Ammon's horn (tissue), 1 donor: ENCODE measurements at regions not wholly inside any gene's neighbourhood (a gene's known extent, or its start where the extent isn't known, plus 50 kb on each side); places are given as distances from the start of the nearest gene placed in this dataset.

Source experiments
- DNase-seq: peaks from one replicate; pipeline ENCODE4 v3.0.0-alpha.2; 2016; ENCODE audit warnings: low spot score

DNA sequence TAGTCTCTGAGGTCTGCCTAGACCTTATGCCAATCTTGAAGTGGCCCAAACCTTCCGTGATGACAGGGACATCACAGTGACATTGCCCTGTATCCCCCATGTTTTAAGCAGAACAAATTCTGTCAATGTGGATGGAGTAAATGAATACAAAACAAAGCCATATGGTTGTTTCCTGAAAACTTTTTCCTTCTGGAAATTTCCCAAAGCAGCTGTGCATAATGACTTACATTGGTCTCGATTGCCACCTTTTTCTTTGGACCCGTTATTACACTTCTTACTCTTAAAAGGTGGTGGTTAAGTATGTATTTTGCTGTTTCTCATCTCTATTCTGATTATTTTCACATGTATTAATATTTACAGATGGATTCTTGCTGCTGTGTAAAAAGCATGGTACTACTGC, 411.2 kb upstream of the KLF6 start:
- DNase-seq: no peak

GRCh38 chr10:4195213-4195612, 410.2 kb upstream of the KLF6 start:
- DNase-seq: no peak

- DNase-seq: no peak
Observed at GRCh38 chr10:4194231-4194630, 409.2 kb upstream of the KLF6 start.

GRCh38 chr10:4191894-4192293, 406.9 kb upstream of the KLF6 start:
- no peak for DNase-seq

DNA sequence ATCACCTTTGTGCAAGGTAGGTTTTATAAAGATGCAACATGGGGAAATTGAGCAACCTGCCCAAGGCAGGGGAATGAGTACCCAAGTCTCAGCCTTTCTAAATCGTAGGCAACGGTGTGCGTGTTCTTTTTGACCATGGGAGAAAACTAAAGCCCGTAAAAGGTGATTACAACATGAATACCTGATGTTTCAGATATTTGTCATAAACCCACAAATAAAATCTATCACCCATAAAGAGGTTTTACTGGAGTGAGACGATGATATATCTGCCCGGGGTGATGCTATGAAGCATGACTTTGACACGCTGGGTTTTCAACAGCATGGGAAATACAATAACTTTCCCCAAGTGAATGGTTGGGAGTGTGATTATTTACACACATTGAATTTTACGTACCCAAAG, 406.3 kb upstream of the KLF6 start:
- no peak for DNase-seq

DNA sequence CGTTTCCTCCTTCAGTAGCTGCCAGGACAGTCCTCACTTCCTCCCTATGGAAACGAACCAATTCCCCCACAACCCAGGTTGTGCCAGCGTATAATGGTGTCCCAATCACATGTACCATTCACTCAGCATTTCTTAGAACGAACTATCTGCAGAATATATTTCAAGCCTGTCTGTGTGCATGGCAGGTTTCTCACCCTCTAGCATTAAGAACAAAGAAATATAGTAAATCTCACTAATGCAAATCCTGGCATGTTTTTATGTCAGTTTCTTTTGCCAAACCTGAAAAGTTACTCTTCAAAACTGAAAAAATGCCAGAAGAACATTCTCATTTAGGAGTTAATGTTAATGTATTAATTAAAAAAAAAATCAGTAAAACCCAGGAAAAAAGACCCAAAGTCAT, 405.9 kb upstream of the KLF6 start:
- DNase-seq: peak; percentile 14

DNA sequence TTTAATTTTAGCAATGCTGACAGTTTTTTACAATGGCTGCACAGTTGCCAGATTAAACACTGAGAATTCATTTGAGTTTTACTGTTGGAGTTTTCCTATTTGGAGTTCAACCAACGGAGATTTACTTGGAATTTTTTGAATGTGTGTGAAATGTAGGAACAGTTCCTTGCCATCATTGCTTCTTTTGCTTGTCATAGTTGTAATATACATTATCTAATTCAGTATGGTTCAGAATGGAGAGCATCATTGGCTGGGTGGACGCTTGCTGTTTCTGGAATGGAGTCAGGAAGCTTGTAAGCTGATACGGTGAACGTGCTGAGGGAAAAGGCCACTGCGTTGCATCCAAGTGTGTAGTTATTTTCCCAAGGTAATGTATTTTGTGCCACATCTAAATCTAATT, 404.3 kb upstream of the KLF6 start:
- DNase-seq: no peak

DNA sequence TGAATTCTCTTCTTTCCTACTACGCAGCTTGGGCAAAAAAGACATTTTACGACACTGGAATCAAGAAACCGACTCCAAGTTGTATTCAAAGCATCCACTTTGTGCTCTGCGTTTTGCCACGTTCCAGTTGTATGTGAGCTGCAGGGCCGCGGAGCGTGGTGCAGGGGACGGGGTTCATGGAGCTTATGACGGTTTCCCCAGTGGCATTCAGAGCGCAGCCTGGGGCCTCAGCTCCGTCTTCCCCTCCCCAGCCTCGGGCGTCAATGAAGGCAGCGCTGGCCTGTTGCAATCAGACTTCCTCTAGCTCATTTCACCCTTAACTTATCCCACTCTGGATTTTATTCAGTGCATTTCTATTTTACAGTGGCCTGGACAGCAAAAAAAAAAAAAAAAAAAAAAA, 403.4 kb upstream of the KLF6 start:
- DNase-seq: no peak

DNA sequence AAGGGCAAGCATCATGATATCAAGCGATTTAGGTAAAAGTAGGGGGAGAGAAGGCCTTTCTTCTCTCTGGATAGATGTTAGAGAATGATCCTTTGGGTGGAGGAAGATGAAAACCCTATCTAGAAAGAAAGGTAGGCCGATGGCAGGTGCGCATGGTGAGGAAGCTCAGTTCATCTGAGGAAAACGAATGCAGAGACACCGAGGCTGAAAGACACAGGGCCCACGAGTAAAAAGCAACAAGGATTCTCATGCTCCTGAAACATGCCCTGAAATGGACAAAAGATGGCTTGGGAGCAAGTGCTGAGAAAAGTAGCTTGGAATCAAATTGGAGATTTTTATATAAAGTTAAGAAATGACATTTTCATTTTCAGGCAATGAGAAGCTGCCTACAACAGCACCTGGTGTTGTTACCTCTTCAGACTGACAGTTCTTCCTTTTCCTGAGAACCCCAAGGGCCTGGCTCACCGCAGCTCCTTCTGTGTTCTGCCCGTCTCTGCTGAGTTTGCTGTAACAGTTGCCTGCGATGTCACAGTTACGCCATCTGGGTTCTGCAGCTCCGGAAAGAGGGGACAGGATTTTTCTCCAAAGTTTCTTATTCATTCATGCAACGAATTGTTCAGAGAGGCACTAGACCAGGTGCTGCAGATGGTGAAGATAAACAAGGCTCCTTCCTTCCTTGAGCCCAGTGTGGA, 402.0 kb upstream of the KLF6 start:
- no peak for DNase-seq

GRCh38 chr10:4183761-4184261, 398.8 kb upstream of the KLF6 start:
- DNase-seq: no peak

- no peak for DNase-seq
Observed at GRCh38 chr10:4181621-4182049, 396.6 kb upstream of the KLF6 start.

GRCh38 chr10:4181081-4181480, 396.1 kb upstream of the KLF6 start:
- peak; percentile 27 for DNase-seq

GRCh38 chr10:4177791-4178190, 392.8 kb upstream of the KLF6 start:
- DNase-seq: no peak

- DNase-seq: no peak
Observed at GRCh38 chr10:4176500-4177281, 391.7 kb upstream of the KLF6 start.

- DNase-seq: no peak
Observed at GRCh38 chr10:4174197-4174596, 389.2 kb upstream of the KLF6 start.

DNA sequence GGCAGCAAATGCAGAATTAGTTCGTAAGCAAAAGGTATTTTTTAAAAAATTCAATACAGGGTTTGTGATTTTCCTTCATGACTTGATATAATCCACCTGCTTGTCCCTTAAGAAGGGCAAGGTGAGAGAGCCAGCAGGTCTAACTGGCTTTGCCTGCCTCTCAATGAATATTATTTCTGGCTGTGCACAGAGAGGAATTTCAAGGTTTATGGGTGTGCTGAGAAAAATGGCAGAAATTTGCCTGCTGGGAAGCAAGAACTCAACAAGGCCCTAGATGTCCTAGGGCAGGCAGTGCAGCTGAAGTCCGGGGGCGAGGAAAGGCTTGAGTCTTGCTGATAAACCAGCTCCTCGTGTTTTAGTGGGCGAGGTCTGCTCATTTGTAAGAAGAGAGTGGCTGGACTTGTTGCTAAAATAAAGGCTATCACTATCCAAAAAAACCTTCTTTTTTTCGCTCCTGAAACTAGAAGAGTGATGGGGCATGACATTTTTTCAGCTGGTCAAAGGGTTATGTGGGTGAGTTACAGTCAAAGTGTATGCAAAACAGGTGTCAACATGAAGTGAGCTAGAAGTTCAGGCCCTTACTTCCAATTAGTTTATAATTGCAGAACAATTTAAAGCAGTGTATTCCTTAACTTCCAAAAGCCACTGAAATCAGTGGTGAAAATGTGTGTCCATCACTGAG, 385.8 kb upstream of the KLF6 start:
- DNase-seq: no peak

DNA sequence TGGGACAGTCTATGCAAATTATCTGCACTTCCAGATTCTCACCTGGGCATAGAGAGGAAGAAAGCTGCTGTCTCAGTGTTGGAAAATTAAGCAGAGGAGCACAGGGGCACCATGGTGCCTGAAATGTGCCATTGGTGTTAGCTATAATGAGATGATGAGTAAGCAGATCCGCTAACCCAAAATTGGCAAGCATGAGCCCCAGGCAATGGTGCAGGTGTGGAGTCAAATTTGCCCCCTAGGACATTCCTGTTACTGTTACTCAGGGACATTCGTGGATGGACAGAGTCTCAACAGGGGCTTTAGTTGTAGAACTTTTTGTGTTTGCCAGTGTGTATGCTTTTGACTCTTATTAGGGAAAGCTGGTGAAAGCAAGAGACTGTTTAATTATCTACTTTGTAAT, 385.2 kb upstream of the KLF6 start:
- no peak for DNase-seq

DNA sequence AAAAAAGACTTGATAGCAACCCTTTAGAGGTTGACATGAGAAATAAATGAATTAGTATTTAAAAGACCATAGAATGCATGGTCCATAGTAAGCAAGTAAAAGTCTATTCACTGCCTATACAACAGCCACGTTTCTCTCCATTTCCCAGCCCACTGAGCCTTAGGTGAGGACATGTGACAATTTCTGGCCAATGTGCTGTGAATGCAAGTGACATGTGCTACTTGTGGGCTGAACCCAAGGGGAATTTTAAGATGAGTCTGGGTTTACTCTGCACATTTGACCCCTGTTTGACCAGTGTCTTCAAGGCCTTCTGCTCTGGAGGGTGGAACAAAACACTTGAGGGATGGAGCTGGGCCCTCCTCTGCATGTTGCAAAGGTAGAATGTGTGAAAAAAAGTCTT, 384.4 kb upstream of the KLF6 start:
- DNase-seq: no peak

GRCh38 chr10:4167216-4167615, 382.2 kb upstream of the KLF6 start:
- DNase-seq: no peak

GRCh38 chr10:4162571-4163286, 377.7 kb upstream of the KLF6 start:
- no peak for DNase-seq

- no peak for DNase-seq
Observed at GRCh38 chr10:4159173-4159572, 374.2 kb upstream of the KLF6 start.

DNA sequence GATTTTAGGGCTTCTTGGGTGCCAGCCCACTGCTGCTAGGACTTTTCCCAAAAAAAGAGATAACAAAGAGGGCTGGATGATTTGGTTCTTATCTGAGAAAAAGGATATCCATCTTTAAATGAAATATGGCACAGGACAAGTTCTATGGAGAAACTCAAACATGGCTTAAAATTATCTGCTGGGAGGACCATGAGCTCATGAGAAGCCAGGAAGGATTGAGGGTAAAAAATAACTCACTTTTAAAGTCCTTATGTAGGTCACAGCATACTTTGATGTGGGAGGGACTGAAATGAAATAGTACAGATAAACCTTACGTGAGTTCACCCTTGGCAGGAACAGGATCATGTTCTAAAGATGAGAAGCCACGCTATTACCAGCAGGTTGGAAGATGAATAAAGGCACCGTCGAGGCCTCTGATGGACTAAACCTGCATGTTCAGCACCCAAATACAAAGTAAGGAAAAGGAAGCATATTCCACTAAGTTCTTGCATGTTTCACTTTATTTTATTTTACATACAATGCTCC, 369.2 kb upstream of the KLF6 start:
- DNase-seq: no peak
